IMR-90 (cell line): ENCODE measurements at regions not wholly inside any gene's neighbourhood (a gene's known extent, or its start where the extent isn't known, plus 50 kb on each side); places are given as distances from the start of the nearest gene placed in this dataset.

Experiments used
- ATAC-seq: fragments of 200-7000 bp; cut with Tn5 transposase; 2 replicates; pipeline ENCODE4 v1.9.1; 2020; ENCODE audit warnings: low read depth, mild to moderate bottlenecking, moderate library complexity
- BruUV-seq: library from RNA; stranded (reverse); fragments of 400-500 nt; replicated peaks from 2 replicates; lab custom pipeline; 2021; lab: Mats Ljungman, UMichigan
- CTCF ChIA-PET: fragments of 300-600 bp; formaldehyde crosslinking; extraction: SDS; loops from one replicate; lab custom pipeline; 2021; ENCODE audit warnings: antibody characterized with exemption; lab: Yijun Ruan, JAX
- POLR2A ChIA-PET: fragments of 300-600 bp; sonication (Branson Sonifier 250); formaldehyde crosslinking; loops from one replicate; lab custom pipeline; 2022; ENCODE audit warnings: antibody characterized with exemption; ENCODE audit not compliant: unreplicated experiment; lab: Charles Lee
- DNase-seq: peaks from one replicate; pipeline ENCODE4 v3.0.0; 2013
- H2AFZ ChIP-seq: replicated peaks from 2 replicates; pipeline ENCODE3; 2013; ENCODE audit warnings: low read length, mild to moderate bottlenecking; ENCODE audit not compliant: poor library complexity
- H2AK5ac ChIP-seq: 2 replicates; pipeline ENCODE4 v1.6.1; 2013; ENCODE audit warnings: low read depth, low read length, inconsistent platforms
- H2AK9ac ChIP-seq: replicated peaks from 2 replicates; pipeline ENCODE3; 2013; ENCODE audit warnings: mild to moderate bottlenecking, low read depth, low read length, moderate library complexity; ENCODE audit not compliant: poor library complexity
- H2BK120ac ChIP-seq: 2 replicates; pipeline ENCODE4 v1.6.1; 2013; ENCODE audit warnings: low read depth, low read length, inconsistent platforms
- H2BK15ac ChIP-seq: 3 replicates; pipeline ENCODE4 v1.6.1; 2013; ENCODE audit warnings: low read depth, low read length, inconsistent platforms
- H2BK20ac ChIP-seq: 2 replicates; pipeline ENCODE4 v1.6.1; 2013; ENCODE audit warnings: low read depth, mild to moderate bottlenecking, inconsistent platforms, low read length, moderate library complexity
- H2BK5ac ChIP-seq: 2 replicates; pipeline ENCODE4 v1.6.1; 2013; ENCODE audit warnings: mild to moderate bottlenecking, low read depth, low read length, inconsistent platforms; ENCODE audit not compliant: poor library complexity, severe bottlenecking
- H3K14ac ChIP-seq: replicated peaks from 2 replicates; pipeline ENCODE4 v1.6.1; 2013; ENCODE audit warnings: low read depth, low read length, inconsistent platforms
- H3K18ac ChIP-seq: 2 replicates; pipeline ENCODE4 v1.6.1; 2013; ENCODE audit warnings: low read depth, low read length, control low read depth
- H3K23ac ChIP-seq: 2 replicates; pipeline ENCODE4 v1.6.1; 2013; ENCODE audit warnings: low read depth, low read length, inconsistent platforms
- H3K27ac ChIP-seq: 2 replicates; pipeline ENCODE4 v1.5.1; 2013; ENCODE audit warnings: mild to moderate bottlenecking, control low read depth, low read length; ENCODE audit not compliant: insufficient read depth
- H3K27me3 ChIP-seq: 2 replicates; pipeline ENCODE4 v1.6.1; 2013; ENCODE audit warnings: low read length; ENCODE audit not compliant: control insufficient read depth, insufficient read depth
- H3K36me3 ChIP-seq: 2 replicates; pipeline ENCODE4 v1.6.1; 2013; ENCODE audit warnings: low read length, mixed read lengths; ENCODE audit not compliant: control insufficient read depth, insufficient read depth
- H3K4ac ChIP-seq: 2 replicates; pipeline ENCODE4 v1.6.1; 2013; ENCODE audit warnings: low read depth, low read length, inconsistent platforms
- H3K4me1 ChIP-seq: 2 replicates; pipeline ENCODE4 v1.6.1; 2013; ENCODE audit warnings: low read length, mixed read lengths; ENCODE audit not compliant: control insufficient read depth, insufficient read depth
- H3K4me2 ChIP-seq: 2 replicates; pipeline ENCODE4 v1.6.1; 2013; ENCODE audit warnings: low read depth, mild to moderate bottlenecking, control low read depth, low read length, moderate library complexity
- H3K4me3 ChIP-seq: 2 replicates; pipeline ENCODE4 v1.5.1; 2013; ENCODE audit warnings: low read depth, mild to moderate bottlenecking, control low read depth, low read length, moderate library complexity; ENCODE audit not compliant: insufficient read depth
- H3K56ac ChIP-seq: 2 replicates; pipeline ENCODE4 v1.6.1; 2013; ENCODE audit warnings: low read length, inconsistent platforms; ENCODE audit not compliant: insufficient read depth; ENCODE audit errors: extremely low read depth
- H3K79me1 ChIP-seq, 2 experiments: 2 replicates each; pipeline ENCODE4 v1.6.1; 2013; ENCODE audit warnings: low read length in 2 of 2, inconsistent platforms in 1 of 2, low read depth in 1 of 2
- H3K9ac ChIP-seq: 2 replicates; pipeline ENCODE4 v1.6.1; 2013; ENCODE audit warnings: low read depth, low read length, control low read depth
- H3K9me1 ChIP-seq: 2 replicates; pipeline ENCODE4 v1.6.1; 2013; ENCODE audit warnings: low read length, inconsistent platforms; ENCODE audit not compliant: insufficient read depth
- H3K9me3 ChIP-seq: 2 replicates; pipeline ENCODE4 v1.6.1; 2013; ENCODE audit warnings: low read length; ENCODE audit not compliant: control insufficient read depth, insufficient read depth
- H4K20me1 ChIP-seq: 2 replicates; pipeline ENCODE4 v1.6.1; 2013; ENCODE audit warnings: low read length, inconsistent platforms; ENCODE audit not compliant: insufficient read depth
- H4K5ac ChIP-seq: 2 replicates; pipeline ENCODE4 v1.6.1; 2013; ENCODE audit warnings: mild to moderate bottlenecking, low read depth, low read length, control low read depth
- H4K8ac ChIP-seq, 2 experiments: 2 replicates each; pipeline ENCODE4 v1.6.1; 2013; ENCODE audit warnings: low read depth in 2 of 2, low read length in 2 of 2, control low read depth in 1 of 2, inconsistent platforms in 1 of 2
- H4K91ac ChIP-seq: 2 replicates; pipeline ENCODE4 v1.6.1; 2013; ENCODE audit warnings: low read depth, low read length, inconsistent platforms; ENCODE audit not compliant: insufficient read depth
- BHLHE40 ChIP-seq: fragments of 150-350 bp; IDR thresholded peaks from 2 replicates; pipeline ENCODE4 v1.6.1; 2016; ENCODE audit warnings: mild to moderate bottlenecking, low read depth, low read length
- CEBPB ChIP-seq: IDR thresholded peaks from 2 replicates; pipeline ENCODE4 v1.6.1; 2012; ENCODE audit warnings: low read depth, low read length, improper control_type of control experiment
- FOS ChIP-seq: fragments of 150-350 bp; IDR thresholded peaks from 2 replicates; pipeline ENCODE4 v1.6.1; 2016; ENCODE audit warnings: low read depth, low read length
- MAFK ChIP-seq: IDR thresholded peaks from 2 replicates; pipeline ENCODE4 v1.6.1; 2012; ENCODE audit warnings: low read depth, low read length, improper control_type of control experiment
- MAZ ChIP-seq: IDR thresholded peaks from 2 replicates; pipeline ENCODE4 v1.6.1; 2012; ENCODE audit warnings: low read depth, mild to moderate bottlenecking, low read length, improper control_type of control experiment, moderate library complexity, borderline replicate concordance
- MXI1 ChIP-seq: IDR thresholded peaks from 2 replicates; pipeline ENCODE4 v1.6.1; 2012; ENCODE audit warnings: low read depth, mild to moderate bottlenecking, low read length, moderate library complexity, borderline replicate concordance
- NFE2L2 ChIP-seq: fragments of 150-350 bp; IDR thresholded peaks from 2 replicates; pipeline ENCODE4 v1.6.1; 2016; ENCODE audit warnings: low read depth, mild to moderate bottlenecking, low read length
- POLR2A ChIP-seq: IDR thresholded peaks from 2 replicates; pipeline ENCODE4 v1.6.1; 2012; ENCODE audit warnings: mild to moderate bottlenecking, low read depth, low read length
- RAD21 ChIP-seq: IDR thresholded peaks from 2 replicates; pipeline ENCODE4 v1.6.1; 2012; ENCODE audit warnings: low read length, improper control_type of control experiment
- RCOR1 ChIP-seq: IDR thresholded peaks from 2 replicates; pipeline ENCODE4 v1.6.1; 2012; ENCODE audit warnings: mild to moderate bottlenecking, low read length, improper control_type of control experiment; ENCODE audit not compliant: insufficient replicate concordance
- RFX5 ChIP-seq: IDR thresholded peaks from 2 replicates; pipeline ENCODE4 v1.8.0; 2012; ENCODE audit warnings: low read depth, mild to moderate bottlenecking, low read length, moderate library complexity
- SMC3 ChIP-seq: fragments of 150-350 bp; IDR thresholded peaks from 2 replicates; pipeline ENCODE4 v1.6.1; 2016; ENCODE audit warnings: low read depth, mild to moderate bottlenecking, antibody characterized with exemption, low read length, moderate library complexity
- WGBS, 2 experiments: methylation state at CpG; one replicate each; pipeline versions ENCODE4 v1.1.5 to v1.1.7; 2013; ENCODE audit warnings: missing lambda C conversion rate in 2 of 2; ENCODE audit not compliant: insufficient read length in 1 of 2; ENCODE audit errors: extremely low coverage in 2 of 2; 5-methylcytosine and 5-hydroxymethylcytosine counted together
- dilution Hi-C: fragments of 300-500 bp; cut with HindIII; formaldehyde crosslinking; loops from one replicate; pipeline ENCODE4 v1.14.3; 2018; ENCODE audit warnings: low sequenced_read_pairs; ENCODE audit not compliant: unreplicated experiment
- in situ Hi-C: fragments of 300-500 bp; cut with MboI; formaldehyde crosslinking; loops from 3 replicates; pipeline ENCODE4 v1.14.3; 2019; ENCODE audit warnings: low sequenced_read_pairs, inconsistent platforms, mixed read lengths
- intact Hi-C: fragments of 100-400 bp; cut with micrococcal nuclease; formaldehyde crosslinking; loops from 2 replicates; pipeline ENCODE4 v1.10.0; 2022
- TF ChIP-seq, protein P1 (sequence below): conservative IDR thresholded peaks from 2 replicates; pipeline ENCODE4 v1.5.1; 2012; ENCODE audit warnings: mild to moderate bottlenecking, low read depth, low read length, improper control_type of control experiment
- TF ChIP-seq, protein P2 (sequence below): fragments of 150-350 bp; IDR thresholded peaks from 2 replicates; pipeline ENCODE4 v1.6.1; 2017; ENCODE audit warnings: mild to moderate bottlenecking, antibody characterized with exemption, low read length, low read depth
- TF ChIP-seq, protein P3 (sequence below): fragments of 150-350 bp; IDR thresholded peaks from 2 replicates; pipeline ENCODE4 v1.6.1; 2016; ENCODE audit warnings: low read depth, mild to moderate bottlenecking, low read length, moderate library complexity, borderline replicate concordance

GRCh38 chr14:105888784-105889665 lies 362.6 kb downstream of the TMEM121 start:
- Histone ChIP-seq H3K4me2 (no peak overlapping the region), H3K4me1 (no peaks in the 10 kb centered on the region), H4K20me1 (no peaks in the 10 kb centered on the region), H2BK20ac (no peak overlapping the region), H3K79me1 (no peaks in the 10 kb centered on the region), H3K9me1 (no peaks in the 10 kb centered on the region), H2AFZ (no peak overlapping the region), H3K4me3 (no peak overlapping the region), H2AK9ac (no peak overlapping the region), H3K14ac (no peak overlapping the region), H4K8ac (no peak overlapping the region), H3K9ac (no peak overlapping the region), H2AK5ac (no peak overlapping the region), H3K27ac (no peak overlapping the region), H3K27me3 (no peaks in the 10 kb centered on the region), H2BK120ac (no peak overlapping the region), H3K9me3 (peaks cover 36% of the 10 kb centered on the region), H2BK5ac (no peak overlapping the region), H4K5ac (no peak overlapping the region), H3K56ac (no peak overlapping the region), H2BK15ac (no peak overlapping the region), H3K18ac (no peak overlapping the region), H3K23ac (no peak overlapping the region), H4K91ac (no peak overlapping the region), H3K4ac (no peak overlapping the region), H3K36me3 (no peaks in the 10 kb centered on the region)
- WGBS, 2 experiments: 54% methylated on average over 8 of the region's 20 CpGs; no CpG with 5 or more reads in 1 of the 2 experiments
- POLR2A ChIA-PET: no interaction called here
- in situ Hi-C loops (no loop called here), dilution Hi-C loops (no loop called here), intact Hi-C loops (no loop called here)
- DNase-seq: no peak
- no TSS peak for BruUV-seq
- CTCF ChIA-PET: no interaction called here
- no peak for ATAC-seq
- TF ChIP-seq, protein P1, sequence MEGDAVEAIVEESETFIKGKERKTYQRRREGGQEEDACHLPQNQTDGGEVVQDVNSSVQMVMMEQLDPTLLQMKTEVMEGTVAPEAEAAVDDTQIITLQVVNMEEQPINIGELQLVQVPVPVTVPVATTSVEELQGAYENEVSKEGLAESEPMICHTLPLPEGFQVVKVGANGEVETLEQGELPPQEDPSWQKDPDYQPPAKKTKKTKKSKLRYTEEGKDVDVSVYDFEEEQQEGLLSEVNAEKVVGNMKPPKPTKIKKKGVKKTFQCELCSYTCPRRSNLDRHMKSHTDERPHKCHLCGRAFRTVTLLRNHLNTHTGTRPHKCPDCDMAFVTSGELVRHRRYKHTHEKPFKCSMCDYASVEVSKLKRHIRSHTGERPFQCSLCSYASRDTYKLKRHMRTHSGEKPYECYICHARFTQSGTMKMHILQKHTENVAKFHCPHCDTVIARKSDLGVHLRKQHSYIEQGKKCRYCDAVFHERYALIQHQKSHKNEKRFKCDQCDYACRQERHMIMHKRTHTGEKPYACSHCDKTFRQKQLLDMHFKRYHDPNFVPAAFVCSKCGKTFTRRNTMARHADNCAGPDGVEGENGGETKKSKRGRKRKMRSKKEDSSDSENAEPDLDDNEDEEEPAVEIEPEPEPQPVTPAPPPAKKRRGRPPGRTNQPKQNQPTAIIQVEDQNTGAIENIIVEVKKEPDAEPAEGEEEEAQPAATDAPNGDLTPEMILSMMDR: no peak
- TF ChIP-seq MXI1 (no peak), NFE2L2 (no peak), SMC3 (no peak), MAZ (no peak), RFX5 (no peak), RCOR1 (no peak), CEBPB (no peak), FOS (no peak), MAFK (no peak), RAD21 (no peak), BHLHE40 (no peak), POLR2A (no peak)
- TF ChIP-seq, protein P2, sequence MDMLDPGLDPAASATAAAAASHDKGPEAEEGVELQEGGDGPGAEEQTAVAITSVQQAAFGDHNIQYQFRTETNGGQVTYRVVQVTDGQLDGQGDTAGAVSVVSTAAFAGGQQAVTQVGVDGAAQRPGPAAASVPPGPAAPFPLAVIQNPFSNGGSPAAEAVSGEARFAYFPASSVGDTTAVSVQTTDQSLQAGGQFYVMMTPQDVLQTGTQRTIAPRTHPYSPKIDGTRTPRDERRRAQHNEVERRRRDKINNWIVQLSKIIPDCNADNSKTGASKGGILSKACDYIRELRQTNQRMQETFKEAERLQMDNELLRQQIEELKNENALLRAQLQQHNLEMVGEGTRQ: no peak
- TF ChIP-seq, protein P3, sequence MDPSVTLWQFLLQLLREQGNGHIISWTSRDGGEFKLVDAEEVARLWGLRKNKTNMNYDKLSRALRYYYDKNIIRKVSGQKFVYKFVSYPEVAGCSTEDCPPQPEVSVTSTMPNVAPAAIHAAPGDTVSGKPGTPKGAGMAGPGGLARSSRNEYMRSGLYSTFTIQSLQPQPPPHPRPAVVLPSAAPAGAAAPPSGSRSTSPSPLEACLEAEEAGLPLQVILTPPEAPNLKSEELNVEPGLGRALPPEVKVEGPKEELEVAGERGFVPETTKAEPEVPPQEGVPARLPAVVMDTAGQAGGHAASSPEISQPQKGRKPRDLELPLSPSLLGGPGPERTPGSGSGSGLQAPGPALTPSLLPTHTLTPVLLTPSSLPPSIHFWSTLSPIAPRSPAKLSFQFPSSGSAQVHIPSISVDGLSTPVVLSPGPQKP: no peak
